ENCODE measurements at regions not wholly inside any gene's neighbourhood (a gene's known extent, or its start where the extent isn't known, plus 50 kb on each side); places are given as distances from the start of the nearest gene placed in this dataset.

GRCh38 chr16:49097964-49098363, 183.7 kb downstream of the CBLN1 start:
- DNase-seq (ENCODE audit: low spot score) = no peak
- no peak overlapping the region for H3K27ac ChIP-seq

GRCh38 chr16:49096176-49096945, 185.3 kb downstream of the CBLN1 start:
- TF ChIP-seq CTCF (IDR thresholded peaks at IDR 0.05) = no peak
- no peaks in the 10 kb centered on the region for H3K36me3 ChIP-seq
- H3K9me3 ChIP-seq = no peaks in the 10 kb centered on the region
- no peak for DNase-seq (ENCODE audit: low spot score)
- no peaks in the 10 kb centered on the region for H3K27me3 ChIP-seq
- H3K4me1 ChIP-seq = no peaks in the 10 kb centered on the region
- H3K27ac ChIP-seq = no peak overlapping the region
- no peak overlapping the region for H3K4me3 ChIP-seq

More at GRCh38 chr16:49097964-49098363, 183.7 kb downstream of the CBLN1 start:
- Histone ChIP-seq H3K4me1 (no peaks in the 10 kb centered on the region), H3K27me3 (no peaks in the 10 kb centered on the region), H3K4me3 (no peak overlapping the region), H3K9me3 (no peaks in the 10 kb centered on the region), H3K36me3 (no peaks in the 10 kb centered on the region)
- no peak for TF ChIP-seq CTCF (IDR thresholded peaks at IDR 0.05)

- TF ChIP-seq CTCF (IDR thresholded peaks at IDR 0.05) = no peak
These were observed 186.1 kb downstream of the CBLN1 start for GRCh38 chr16:49095539-49095938.

DNA sequence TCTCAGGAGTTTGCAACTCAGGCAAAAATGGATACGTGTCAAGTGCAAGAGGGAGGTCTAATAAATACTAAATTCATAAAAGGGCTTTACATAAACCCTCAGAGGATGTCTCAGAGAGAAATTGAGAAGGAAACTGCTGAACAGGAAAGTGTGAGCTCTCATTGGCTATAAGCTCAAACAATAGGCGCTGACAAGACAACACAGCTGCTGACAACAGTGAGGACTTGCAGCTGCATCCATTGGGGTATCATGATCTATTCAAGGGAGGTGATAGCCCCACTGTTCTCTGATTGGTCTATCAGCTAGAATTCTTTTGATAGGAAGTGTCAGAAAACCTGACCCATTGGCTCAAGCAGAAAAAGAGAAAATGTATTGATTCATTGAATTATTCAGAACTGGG, 187.2 kb downstream of the CBLN1 start:
- no peaks in the 10 kb centered on the region for H3K9me3 ChIP-seq
- no peak for DNase-seq (ENCODE audit: low spot score)
- no peak overlapping the region for H3K4me3 ChIP-seq
- H3K36me3 ChIP-seq = no peaks in the 10 kb centered on the region
- H3K27ac ChIP-seq = no peak overlapping the region
- H3K27me3 ChIP-seq = no peaks in the 10 kb centered on the region
- no peak for TF ChIP-seq CTCF (IDR thresholded peaks at IDR 0.05)
- no peaks in the 10 kb centered on the region for H3K4me1 ChIP-seq

More at GRCh38 chr16:49095539-49095938, 186.1 kb downstream of the CBLN1 start:
- Histone ChIP-seq H3K9me3 (no peaks in the 10 kb centered on the region), H3K36me3 (no peaks in the 10 kb centered on the region), H3K27ac (no peak overlapping the region), H3K4me1 (no peaks in the 10 kb centered on the region), H3K4me3 (no peak overlapping the region), H3K27me3 (no peaks in the 10 kb centered on the region)
- DNase-seq (ENCODE audit: low spot score) = no peak

DNA sequence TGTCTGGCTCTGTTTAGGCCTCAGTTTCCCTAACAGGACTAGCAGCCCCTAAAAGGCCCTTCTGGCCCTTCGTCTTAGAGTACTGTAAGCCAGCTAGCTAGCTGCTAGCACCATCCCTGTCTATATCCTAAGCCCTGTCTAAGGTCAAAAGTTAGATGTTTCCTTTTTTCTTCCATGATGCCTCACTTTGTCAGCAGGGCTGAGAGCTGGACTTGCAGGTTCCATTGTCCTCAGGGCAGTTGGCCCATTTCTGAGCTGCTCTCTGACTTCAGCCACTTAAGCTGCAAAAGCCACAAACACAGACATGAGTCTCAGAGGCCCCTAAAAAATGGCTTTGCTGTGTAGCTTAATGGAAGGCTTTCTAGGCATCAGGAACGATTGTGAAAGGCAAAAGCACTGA, 187.7 kb downstream of the CBLN1 start:
- H3K9me3 ChIP-seq = no peaks in the 10 kb centered on the region
- no peaks in the 10 kb centered on the region for H3K27me3 ChIP-seq
- DNase-seq (ENCODE audit: low spot score) = no peak
- no peaks in the 10 kb centered on the region for H3K4me1 ChIP-seq
- H3K4me3 ChIP-seq = no peak overlapping the region
- TF ChIP-seq CTCF (IDR thresholded peaks at IDR 0.05) = no peak
- no peaks in the 10 kb centered on the region for H3K36me3 ChIP-seq
- H3K27ac ChIP-seq = no peak overlapping the region

GRCh38 chr16:49092704-49093103, 188.9 kb downstream of the CBLN1 start:
- H3K27ac ChIP-seq = no peak overlapping the region
- H3K9me3 ChIP-seq = no peaks in the 10 kb centered on the region
- TF ChIP-seq CTCF (IDR thresholded peaks at IDR 0.05) = no peak
- H3K4me3 ChIP-seq = no peak overlapping the region
- no peaks in the 10 kb centered on the region for H3K36me3 ChIP-seq
- H3K4me1 ChIP-seq = no peaks in the 10 kb centered on the region
- H3K27me3 ChIP-seq = no peaks in the 10 kb centered on the region
- no peak for DNase-seq (ENCODE audit: low spot score)

Measured in right atrium auricular region (tissue), 2 donors.